ENCODE measurements at regions not wholly inside any gene's neighbourhood (a gene's known extent, or its start where the extent isn't known, plus 50 kb on each side); places are given as distances from the start of the nearest gene placed in this dataset.

DNA sequence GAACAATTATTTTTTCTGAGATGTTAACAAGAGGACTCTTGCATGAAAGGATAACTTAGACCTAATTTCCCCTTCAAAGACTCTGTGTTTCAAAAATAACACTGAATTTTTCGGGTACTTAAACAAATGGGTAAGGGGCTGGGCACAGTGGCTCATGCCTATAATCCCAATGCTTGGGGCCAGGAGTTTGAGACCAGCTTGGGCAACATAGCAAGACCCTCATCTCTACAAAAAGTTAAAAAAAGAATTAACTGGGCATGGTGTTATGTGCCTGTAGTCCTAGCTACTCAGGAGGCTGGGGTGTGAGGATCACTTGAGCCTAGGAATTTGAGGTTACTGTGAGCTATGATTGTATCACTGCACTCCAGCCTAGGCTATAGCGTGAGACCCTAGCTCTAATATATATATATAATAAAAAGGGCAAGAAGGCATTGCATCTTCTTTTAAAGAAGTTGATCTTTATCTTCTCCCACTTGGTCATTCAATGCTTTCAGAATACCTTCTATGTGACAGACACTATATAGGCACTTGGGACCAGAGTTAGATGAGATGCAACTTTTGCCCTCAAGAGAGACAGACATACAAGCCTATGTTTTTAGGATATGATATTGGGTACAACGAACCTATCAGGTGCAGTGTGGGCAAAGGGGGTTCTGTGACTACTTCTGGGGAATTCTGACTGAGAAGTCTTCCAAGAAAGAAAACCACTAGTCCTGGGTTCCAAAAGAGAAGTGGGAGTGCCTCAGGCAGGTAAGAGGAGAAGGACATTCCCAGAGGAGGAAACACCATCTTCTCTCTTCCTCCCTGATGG lies 120.0 kb downstream of the MYCN start:
- ChIA-PET CTCF (interaction anchor here (0.7 to 1.3 kb wide), 3 partner anchors 9 to 15 kb away, joined by 3 read pairs; no protein-coding TSS in a partner anchor), POLR2A (no interaction called here)
- TF ChIP-seq, protein P1, sequence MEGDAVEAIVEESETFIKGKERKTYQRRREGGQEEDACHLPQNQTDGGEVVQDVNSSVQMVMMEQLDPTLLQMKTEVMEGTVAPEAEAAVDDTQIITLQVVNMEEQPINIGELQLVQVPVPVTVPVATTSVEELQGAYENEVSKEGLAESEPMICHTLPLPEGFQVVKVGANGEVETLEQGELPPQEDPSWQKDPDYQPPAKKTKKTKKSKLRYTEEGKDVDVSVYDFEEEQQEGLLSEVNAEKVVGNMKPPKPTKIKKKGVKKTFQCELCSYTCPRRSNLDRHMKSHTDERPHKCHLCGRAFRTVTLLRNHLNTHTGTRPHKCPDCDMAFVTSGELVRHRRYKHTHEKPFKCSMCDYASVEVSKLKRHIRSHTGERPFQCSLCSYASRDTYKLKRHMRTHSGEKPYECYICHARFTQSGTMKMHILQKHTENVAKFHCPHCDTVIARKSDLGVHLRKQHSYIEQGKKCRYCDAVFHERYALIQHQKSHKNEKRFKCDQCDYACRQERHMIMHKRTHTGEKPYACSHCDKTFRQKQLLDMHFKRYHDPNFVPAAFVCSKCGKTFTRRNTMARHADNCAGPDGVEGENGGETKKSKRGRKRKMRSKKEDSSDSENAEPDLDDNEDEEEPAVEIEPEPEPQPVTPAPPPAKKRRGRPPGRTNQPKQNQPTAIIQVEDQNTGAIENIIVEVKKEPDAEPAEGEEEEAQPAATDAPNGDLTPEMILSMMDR (IDR thresholded peaks at IDR 0.05; ENCODE audit: control extremely low read depth, extremely low read depth, low read depth, missing control alignments) = no peak
- DNase-seq (ENCODE audit: extremely low spot score) = no peak

DNA sequence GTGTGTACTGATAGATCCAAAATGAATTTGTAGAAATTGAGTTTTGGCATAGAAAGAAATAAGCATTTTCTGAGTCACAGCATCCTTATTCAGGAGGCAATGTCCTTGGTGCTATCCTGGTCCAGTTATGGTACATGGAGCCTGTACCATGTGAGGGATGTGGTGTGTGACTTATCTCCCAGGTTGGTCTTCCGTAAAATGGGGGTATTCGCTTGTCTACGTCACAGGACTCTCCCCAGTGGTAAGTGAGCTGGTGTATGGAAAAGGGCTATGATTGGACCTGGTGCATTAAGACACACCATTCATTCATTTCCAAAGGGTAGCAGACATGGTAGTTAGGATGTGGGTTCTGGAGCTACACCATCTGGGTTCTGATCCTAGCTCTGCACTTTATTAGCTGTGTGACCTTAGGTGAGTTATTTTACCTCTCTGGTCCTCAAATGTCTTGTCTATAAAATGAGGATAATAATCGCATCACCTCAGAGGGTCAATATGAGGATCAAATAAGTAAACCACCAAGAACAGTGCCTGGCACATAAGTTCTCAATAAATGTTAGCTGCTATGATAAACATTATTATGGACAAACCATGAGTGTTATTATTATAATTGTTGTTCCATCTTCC lies 119.2 kb downstream of the MYCN start:
- ChIA-PET CTCF (interaction anchor here (1.2 to 1.3 kb wide), 2 partner anchors 10 to 16 kb away, joined by 3 read pairs; no protein-coding TSS in a partner anchor), POLR2A (no interaction called here)
- TF ChIP-seq, protein P1 (IDR thresholded peaks at IDR 0.05; ENCODE audit: control extremely low read depth, extremely low read depth, low read depth, missing control alignments) = no peak
- no peak for DNase-seq (ENCODE audit: extremely low spot score)

DNA sequence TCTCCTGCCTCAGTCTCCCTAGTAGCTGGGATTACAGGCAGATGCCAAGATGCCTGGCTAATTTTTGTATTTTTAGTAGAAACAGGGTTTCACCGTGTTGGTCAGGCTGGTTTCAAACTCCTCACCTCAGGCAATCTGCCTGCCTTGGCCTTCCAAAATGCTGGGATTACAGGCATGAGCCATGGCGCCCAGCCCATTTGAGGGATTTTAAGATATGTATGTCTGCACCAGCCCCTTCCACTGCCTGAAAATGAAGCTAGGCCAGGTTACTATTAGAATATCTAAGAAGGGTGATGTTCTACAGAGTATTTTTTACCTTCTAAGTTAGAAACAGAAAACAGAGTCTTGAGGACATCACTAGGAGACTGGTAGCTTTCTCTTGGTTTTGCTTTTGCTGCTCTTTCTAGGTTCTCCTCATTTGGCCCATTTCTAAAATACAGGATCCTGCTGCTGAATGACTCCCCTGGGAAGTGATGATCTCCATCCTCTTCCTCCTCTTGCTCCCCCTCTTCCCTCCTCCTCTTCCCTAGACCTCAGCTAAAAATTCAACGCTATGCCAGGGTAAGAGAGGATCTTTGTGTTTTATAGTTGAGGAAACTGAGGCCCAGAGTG lies 118.5 kb downstream of the MYCN start:
- TF ChIP-seq, protein P1 (IDR thresholded peaks at IDR 0.05; ENCODE audit: control extremely low read depth, extremely low read depth, low read depth, missing control alignments) = no peak
- no peak for DNase-seq (ENCODE audit: extremely low spot score)
- ChIA-PET CTCF (interaction anchor here (1.0 kb wide), 1 partner anchor 10 kb away, joined by 3 read pairs; no protein-coding TSS in a partner anchor), POLR2A (no interaction called here)

DNA sequence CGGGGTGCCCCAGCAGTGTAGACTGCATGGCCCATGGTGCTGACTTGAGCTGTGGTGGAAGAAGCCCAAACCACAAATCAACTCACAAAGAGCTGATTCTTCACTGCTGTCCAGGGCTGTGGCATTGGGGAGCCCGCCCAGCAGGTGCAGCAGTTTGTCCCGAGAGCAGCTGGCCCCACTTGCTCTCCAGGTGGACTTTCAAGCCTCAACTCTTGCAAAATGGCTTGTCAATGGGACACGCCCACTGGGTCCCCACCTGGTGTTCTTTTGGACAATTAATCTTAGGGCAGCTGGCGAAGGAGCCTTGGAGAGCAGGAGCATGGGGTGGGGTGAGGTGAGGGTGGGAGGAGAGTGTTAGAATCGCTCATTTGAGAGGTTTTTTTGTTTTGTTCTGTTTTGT lies 117.9 kb downstream of the MYCN start:
- CTCF ChIA-PET = interaction anchor here (1.0 kb wide), 1 partner anchor 11 kb away, joined by 3 read pairs; no protein-coding TSS in a partner anchor
- DNase-seq (ENCODE audit: extremely low spot score) = no peak
- TF ChIP-seq, protein P1 (IDR thresholded peaks at IDR 0.05; ENCODE audit: control extremely low read depth, extremely low read depth, low read depth, missing control alignments) = no peak
- POLR2A ChIA-PET = no interaction called here

DNA sequence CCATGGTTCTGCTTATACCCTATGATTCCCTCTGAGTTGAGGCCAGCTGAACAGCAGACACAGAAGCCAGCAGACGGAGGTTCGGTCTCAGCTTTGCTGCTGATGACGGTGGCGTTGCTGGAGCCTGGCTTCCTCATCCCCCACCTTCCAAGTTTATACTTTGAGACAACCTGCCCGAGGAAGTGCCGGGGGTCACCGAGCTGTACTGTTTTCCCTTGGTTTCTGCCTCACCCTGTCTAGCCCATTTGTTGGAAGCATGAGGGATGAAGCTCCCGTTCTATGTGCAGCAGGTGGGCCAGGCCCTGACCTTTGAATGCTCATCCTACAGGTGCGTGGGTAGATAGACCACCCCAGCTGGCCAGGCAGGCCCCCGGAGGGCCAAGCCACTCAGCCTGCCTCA lies 117.3 kb downstream of the MYCN start:
- CTCF ChIA-PET = no interaction called here
- TF ChIP-seq, protein P1 (IDR thresholded peaks at IDR 0.05; ENCODE audit: control extremely low read depth, extremely low read depth, low read depth, missing control alignments) = no peak
- no peak for DNase-seq (ENCODE audit: extremely low spot score)
- POLR2A ChIA-PET = no interaction called here

DNA sequence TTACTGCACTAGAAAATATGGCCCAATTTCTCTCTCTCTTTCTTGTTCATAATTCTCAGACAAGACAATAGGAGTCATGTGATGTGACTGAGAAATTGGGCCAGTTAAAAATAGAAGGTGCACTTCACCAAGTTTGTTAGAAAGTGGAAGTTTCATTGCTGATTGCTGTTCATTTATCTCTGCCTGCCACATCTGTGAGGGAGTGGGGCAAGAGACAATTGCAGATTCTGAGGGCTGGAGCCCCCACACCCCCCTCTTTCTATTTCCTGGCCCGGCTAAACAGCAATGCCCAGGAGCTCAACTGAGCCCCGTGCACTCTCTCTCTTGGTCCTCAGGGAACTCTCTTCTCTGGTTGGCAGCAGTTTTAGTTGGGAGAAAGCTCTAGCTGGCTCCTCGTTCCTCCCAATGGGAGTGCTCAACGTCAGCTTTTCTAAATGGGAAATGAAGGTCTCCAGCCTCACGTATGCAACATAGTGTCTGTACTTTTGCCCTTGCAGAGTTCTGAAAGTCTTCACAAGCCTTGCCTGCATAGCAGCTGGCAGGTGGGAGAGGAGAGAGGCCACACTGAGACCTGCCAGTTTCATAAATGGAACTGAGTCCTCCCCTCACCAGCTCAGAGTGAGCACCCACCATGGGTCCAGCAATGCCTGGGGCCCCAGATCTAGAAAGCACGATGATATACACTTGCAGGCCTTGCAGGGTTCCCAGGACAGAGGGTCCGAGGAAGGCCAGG lies 115.7 kb downstream of the MYCN start:
- peak; percentile 44 for DNase-seq (ENCODE audit: extremely low spot score)
- ChIA-PET CTCF (interaction anchor here (1.4 kb wide), 1 partner anchor 24 kb away, joined by 3 read pairs; no protein-coding TSS in a partner anchor), POLR2A (no interaction called here)
- TF ChIP-seq, protein P1 (IDR thresholded peaks at IDR 0.05; ENCODE audit: control extremely low read depth, extremely low read depth, low read depth, missing control alignments) = no peak

Measured in GM10248 (cell line).